GM12864 (cell line): ENCODE measurements at regions not wholly inside any gene's neighbourhood (a gene's known extent, or its start where the extent isn't known, plus 50 kb on each side); places are given as distances from the start of the nearest gene placed in this dataset.

Experiments used
- DNase-seq: peaks from one replicate; pipeline ENCODE4 v3.0.0-alpha.2; 2011; ENCODE audit warnings: low read depth
- H3K4me3 ChIP-seq: 2 replicates; pipeline ENCODE4 v1.5.1; 2011; ENCODE audit warnings: mild to moderate bottlenecking, low read depth, low read length, control low read depth
- TF ChIP-seq, protein P1 (sequence below): IDR thresholded peaks from 2 replicates; pipeline ENCODE4 v1.5.1; 2011; ENCODE audit warnings: low read depth, mild to moderate bottlenecking, moderate library complexity, low read length, control low read depth, inconsistent platforms; ENCODE audit errors: missing control alignments

DNA sequence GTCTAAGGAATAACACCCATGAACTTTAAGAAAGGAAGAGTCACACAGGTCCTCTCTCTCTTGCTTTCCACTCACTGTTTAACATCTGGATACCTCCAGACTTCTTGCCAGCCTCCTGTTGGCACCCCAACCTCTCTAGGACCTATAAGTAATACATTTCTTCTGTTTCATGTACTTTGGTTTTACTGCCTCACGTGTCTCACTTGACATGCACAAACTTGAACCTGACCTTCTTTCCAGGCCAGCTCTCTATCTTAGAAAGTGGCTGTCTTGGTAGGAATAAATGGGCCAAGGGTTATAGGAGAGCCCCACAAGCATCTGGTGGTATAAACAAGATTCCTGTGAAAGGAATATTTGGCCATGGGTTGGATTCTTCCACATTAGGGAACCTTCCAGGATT, 614.8 kb upstream of the AGA start:
- TF ChIP-seq, protein P1, sequence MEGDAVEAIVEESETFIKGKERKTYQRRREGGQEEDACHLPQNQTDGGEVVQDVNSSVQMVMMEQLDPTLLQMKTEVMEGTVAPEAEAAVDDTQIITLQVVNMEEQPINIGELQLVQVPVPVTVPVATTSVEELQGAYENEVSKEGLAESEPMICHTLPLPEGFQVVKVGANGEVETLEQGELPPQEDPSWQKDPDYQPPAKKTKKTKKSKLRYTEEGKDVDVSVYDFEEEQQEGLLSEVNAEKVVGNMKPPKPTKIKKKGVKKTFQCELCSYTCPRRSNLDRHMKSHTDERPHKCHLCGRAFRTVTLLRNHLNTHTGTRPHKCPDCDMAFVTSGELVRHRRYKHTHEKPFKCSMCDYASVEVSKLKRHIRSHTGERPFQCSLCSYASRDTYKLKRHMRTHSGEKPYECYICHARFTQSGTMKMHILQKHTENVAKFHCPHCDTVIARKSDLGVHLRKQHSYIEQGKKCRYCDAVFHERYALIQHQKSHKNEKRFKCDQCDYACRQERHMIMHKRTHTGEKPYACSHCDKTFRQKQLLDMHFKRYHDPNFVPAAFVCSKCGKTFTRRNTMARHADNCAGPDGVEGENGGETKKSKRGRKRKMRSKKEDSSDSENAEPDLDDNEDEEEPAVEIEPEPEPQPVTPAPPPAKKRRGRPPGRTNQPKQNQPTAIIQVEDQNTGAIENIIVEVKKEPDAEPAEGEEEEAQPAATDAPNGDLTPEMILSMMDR, result no peak
- no peak for DNase-seq
- H3K4me3 ChIP-seq, result no peak overlapping the region

DNA sequence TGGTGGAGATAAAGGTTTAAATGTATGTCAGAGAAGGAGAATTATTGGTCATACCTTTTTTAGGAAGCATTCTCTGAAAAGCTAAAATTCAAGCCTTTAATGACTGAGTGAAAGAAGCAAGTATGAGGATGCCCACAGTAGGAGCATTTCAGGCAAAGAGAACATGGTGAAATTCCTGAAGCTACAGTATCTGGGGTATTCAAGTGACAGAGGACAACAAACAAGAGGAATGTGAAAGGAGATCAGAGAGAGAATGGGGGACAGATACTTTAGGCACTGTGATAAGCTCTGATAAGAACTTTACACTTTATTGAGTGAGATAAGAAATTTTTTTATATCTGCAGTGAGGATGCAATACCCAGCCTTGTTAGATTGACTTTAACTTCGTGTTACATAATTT, 621.3 kb upstream of the AGA start:
- TF ChIP-seq, protein P1, result no peak
- no peak overlapping the region for H3K4me3 ChIP-seq
- DNase-seq, result no peak

DNA sequence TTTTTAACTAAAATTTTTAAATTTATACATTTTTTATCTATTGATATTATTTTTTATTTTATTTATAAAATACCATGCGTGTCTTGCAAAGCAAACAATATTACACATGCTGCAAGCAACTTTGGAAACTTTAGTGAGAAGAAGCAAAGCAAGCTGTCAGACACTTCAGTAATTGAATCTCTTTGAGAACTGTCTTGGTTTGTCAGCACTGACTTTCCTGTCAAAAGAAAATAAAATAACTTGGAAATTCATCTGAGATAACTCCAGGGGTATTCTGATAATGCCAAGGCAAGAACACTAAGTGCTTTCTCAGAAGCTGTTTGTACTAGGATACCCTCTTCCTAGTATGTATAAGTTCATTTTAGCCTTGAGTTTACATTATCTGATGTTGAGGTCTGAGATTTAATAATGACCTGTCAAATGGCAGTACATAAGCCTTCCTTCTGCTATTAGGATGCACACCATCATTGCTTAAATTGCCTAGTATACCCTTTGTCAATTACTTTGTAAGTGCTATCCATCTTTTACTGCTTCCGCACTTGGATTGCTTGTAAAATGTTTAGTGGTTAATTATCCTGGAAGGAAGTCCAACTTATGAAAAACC, 624.2 kb upstream of the AGA start:
- DNase-seq, result no peak
- H3K4me3 ChIP-seq, result no peak overlapping the region
- TF ChIP-seq, protein P1, result no peak

DNA sequence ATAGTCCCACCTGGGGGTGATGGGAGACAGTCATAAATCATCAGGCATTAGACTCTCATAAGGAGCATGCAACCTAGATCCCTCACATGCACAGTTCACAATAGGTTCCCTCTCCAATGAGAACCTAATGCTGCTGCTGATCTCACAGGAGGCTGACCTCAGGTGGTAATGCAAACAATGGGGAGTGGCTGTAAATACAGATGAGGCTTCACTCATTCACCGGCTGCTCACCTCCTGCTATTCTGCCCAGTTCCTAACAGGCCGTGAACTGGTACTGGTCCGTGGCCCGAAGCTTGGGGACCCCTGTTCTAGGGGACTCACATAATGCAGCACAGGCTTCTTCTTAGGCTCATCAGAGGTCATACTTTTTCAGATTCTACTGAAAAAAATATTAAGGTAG, 625.9 kb upstream of the AGA start:
- TF ChIP-seq, protein P1, result no peak
- H3K4me3 ChIP-seq, result no peak overlapping the region
- no peak for DNase-seq

DNA sequence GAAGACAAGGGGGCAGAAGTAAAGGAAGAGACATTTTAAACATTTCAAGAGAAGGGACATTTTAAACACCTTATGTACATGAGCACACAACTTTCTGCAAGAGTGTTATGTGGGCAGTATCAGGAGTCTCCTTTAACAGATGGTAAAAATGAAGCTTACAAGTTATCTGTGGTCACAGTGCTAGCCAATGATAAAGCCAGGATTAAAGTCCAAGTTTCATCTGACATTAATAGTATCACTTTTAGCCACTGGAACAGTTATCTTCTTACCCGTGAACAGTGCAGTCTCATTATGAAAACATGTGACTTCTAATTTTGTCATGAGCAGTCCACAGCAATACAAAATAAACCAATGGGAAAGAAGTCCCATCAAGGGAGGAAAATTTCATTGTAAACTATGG, 627.9 kb upstream of the AGA start:
- DNase-seq, result no peak
- H3K4me3 ChIP-seq, result no peak overlapping the region
- TF ChIP-seq, protein P1, result no peak

DNA sequence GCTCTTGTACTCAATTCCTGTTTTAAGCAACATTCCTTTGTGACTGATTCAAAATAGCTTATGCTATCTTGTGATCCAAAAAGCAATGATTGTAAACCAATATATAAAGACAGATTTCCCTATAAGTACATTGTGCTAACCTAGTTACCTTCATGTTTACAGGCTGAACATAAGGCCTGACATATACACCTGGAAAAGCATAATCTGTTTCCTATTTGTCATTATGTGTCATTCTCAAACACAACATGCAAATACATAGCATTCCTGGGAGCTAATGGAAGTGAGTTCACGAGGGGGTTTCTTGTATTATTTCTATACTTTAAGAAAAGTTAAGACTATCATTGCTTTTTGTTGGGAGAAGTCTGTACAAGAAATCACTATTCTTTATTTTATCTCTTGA, 638.1 kb upstream of the AGA start:
- TF ChIP-seq, protein P1, result no peak
- DNase-seq, result no peak
- no peak overlapping the region for H3K4me3 ChIP-seq

DNA sequence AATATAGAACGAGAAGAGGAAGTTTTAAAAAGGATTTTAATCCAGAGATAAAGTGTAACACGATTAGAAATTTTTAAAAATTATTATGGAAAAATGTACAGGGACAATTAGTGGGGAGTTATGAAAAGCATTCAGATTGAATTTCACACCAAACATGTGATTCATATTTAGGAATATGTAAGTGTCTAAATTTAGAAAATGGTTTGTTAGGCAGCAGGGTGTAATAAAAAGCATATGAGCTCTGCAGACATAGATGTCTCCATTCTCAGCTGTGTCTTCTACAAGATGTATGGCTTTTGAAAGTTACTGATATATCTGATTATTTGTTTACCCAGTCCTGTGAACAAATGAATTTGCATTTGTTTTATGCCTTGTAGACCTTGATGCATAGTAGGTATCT, 638.9 kb upstream of the AGA start:
- no peak for DNase-seq
- TF ChIP-seq, protein P1, result no peak
- no peak overlapping the region for H3K4me3 ChIP-seq
